ENCODE measurements at regions not wholly inside any gene's neighbourhood (a gene's known extent, or its start where the extent isn't known, plus 50 kb on each side); places are given as distances from the start of the nearest gene placed in this dataset.

- TF ChIP-seq SSRP1 (CRISPR knock-in tag; IDR thresholded peaks at IDR 0.05) (no peak), CTCF (CRISPR knock-in tag; IDR thresholded peaks at IDR 0.05) (no peak), ZSCAN20 (CRISPR knock-in tag; IDR thresholded peaks at IDR 0.05; ENCODE audit: borderline replicate concordance) (no peak), FOXA3 (CRISPR knock-in tag; IDR thresholded peaks at IDR 0.05) (no peak), HIC2 (CRISPR knock-in tag; IDR thresholded peaks at IDR 0.05; ENCODE audit: low read depth) (no peak)
These were observed 323.7 kb downstream of the BRD1 start for GRCh38 chr22:49503896-49504521.

Measured in HepG2 (cell line).